DMS 273 treated with DMSO at 0.1 percent for 48 hours (cell line): ENCODE measurements at regions not wholly inside any gene's neighbourhood (a gene's known extent, or its start where the extent isn't known, plus 50 kb on each side); places are given as distances from the start of the nearest gene placed in this dataset.
"Not testable (repeated sequence)": the region's sequence is repeated elsewhere in the genome, so short reads cannot be mapped to it uniquely, and the experiment has no call there.

ENCODE experiments used
- DNase-seq: peaks from one replicate; lab custom pipeline; 2025; lab: John Stamatoyannopoulos, UW

DNA sequence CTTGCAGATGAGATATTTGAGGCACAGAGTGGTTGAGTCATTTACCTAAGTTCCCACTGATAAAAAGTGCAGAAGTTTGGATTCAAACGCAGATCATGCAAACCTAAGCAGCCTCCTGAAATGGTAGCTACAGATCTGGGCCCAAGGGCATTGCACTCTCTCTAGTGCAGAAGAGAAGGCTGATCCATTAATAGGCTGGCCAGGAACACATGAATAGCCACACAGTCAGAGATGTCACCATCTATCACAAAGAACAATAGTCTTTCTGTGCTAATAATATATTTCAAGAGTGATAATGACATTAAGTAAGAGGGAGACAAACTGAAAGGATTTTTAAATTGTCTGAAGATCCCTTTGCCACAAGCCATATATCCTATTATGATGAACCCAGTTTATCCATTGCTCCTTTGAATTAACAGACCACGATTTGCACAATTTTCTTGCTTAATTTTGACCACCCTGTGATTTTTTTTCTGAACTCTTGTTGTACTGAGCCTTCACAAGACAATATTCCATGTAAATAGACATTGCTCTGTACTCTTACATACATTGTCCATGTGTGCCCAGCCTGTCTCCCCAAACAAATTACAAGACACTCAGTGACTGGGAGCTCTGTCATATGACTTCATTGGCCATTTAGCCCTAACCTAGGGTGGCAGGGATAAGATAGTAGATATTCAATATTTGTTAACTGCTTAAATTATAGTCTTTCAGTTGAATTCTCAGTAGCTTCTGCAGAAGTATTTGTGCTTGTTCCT is 112.4 kb upstream of the RBPJ start:
- DNase-seq: no peak

DNA sequence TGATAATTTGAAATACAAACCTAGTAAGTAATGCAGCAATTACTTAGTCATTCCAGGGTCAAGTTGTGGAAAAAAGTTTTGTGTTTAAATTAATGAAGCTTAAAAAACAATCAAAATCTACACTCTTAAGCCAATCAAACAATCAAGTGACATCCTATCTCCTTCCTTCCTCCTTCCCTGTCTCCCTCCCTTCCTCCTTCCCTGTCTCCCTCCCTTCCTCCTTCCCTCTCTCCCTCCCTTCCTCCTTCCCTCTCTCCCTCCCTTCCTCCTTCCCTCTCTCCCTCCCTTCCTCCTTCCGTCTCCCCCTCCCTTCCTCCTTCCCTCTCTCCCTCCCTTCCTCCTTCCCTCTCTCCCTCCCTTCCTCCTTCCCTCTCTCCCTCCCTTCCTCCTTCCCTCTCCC is 111.4 kb upstream of the RBPJ start:
- DNase-seq: not testable (repeated sequence)

DNA sequence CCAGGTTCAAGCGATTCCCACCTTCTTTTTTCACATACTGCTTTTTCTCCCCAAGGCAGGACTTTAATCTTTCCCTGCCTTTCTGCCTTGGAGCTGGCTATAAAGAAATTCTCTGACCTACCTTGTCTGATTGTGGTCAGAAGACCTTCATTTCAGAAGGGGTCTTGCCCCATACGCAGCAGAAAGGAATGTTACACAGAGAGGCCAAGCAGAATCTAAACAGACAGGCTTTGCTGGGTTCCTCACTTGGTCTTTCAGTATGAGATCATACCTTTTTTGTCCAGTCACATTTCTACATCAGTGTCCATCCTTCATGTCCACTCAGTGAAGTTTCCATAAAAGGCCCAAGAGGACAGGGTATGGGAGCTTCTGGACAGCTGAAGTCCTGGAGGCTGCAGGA is 108.3 kb upstream of the RBPJ start:
- DNase-seq: no peak

DNA sequence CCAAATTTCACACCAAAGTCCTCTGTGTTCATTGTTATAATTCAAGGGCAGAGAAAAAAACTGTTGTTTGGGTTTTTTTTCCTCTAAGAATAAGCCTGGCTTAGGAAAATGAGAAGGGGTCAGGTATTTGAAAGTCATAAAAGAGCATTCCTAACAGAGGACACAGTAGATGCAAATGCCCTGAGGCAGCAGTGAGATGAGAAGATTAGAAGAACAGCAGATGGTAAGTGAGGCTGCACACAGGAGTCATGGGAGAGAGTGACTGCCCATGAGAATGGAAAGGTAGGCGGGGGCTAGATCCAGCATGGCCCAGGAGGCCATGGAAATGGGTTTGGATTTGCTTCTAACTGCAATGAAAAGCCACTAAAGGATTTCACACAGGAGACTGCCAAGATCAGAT is 107.5 kb upstream of the RBPJ start:
- no peak for DNase-seq

DNA sequence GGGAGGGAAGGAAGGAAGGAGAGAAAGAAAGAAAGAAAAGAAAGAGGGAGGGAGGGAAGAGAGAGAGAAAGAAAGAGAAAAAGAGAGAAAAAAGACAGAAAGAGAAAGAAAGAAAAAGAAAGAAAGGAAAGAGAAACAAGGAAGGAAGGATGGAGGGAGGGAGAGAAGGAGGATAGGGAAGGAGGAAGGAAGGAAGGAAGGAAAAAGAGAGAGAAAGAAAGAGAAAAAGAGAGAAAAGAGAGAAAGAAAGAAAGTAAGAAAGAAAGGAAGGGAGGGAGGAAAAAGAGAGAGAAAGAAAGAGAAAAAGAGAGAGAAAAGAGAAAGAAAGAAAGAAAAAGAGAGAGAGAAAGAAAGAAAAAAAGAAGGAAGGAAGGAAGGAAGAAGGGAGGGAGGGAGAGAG is 105.8 kb upstream of the RBPJ start:
- DNase-seq: no peak

DNA sequence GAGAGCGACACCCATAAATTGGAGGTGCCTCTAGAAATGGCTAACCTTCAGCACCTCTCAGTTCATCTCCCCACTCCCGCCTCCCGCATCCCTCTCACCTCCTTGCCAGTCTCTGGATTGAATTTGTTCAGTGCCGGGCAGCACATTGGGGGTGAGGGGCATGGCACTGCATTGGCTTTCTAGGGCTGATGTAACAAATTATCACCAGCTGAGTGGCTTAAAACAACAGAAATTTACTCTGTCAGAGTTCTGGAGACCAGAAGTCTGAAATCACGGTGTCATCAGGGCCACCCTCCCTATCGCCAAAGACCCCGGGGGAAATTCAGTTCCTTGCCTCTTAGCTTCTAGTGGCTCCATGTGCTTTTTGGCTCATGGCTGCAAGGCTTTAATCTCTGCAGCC is 105.1 kb upstream of the RBPJ start:
- no peak for DNase-seq

DNA sequence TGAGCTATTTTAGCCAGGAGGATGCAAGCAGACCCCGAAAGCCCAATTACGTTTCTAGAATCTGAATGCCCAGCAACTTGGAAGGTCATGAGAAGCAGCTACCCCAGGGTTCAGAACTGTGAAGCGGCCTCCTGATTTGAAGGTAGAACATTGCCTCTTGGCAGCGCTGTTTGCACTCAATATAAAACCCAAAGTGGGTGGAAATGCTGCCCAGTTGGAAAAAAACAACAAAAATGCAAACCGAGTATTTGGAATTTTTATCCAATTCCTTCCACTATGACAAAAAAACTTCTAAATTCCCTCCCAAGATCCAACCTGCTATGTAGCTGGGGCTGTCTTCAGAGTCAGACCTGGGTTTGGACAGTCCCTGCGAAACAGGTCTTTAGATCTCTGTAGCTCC is 103.3 kb upstream of the RBPJ start:
- no peak for DNase-seq

DNA sequence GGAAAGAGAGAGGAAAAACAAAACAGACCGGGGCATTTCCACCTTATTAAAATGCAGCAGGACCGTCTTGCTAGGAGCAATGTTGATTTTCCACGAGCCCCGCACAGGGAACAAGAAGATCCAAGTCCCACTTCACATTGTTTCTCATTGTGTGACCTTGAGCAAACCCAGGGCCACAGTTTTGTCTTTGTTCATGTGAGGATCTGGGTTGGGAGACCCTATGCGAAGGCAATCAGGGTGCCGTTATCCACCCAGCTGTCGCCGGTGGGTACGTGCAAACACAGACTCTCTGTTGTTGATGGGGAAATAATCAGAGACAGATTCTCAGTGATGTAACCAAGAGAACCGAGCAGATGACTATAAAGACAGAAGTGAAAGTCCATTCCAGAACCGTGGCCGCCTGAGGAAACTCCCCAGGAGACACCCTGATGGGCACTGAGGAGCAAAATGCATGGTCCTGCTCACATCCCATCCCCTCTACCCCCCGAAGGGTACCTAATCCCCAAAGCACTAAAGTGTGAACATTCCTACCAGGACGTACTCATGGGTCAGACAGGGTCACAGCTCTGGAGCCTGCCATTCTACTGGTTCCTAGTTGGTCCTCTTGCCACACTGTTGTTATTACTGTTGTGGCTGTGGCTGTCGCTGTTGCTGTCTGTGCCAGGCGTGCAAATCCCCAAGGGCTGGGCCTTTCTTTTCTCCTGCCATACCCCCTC is 102.7 kb upstream of the RBPJ start:
- no peak for DNase-seq

DNA sequence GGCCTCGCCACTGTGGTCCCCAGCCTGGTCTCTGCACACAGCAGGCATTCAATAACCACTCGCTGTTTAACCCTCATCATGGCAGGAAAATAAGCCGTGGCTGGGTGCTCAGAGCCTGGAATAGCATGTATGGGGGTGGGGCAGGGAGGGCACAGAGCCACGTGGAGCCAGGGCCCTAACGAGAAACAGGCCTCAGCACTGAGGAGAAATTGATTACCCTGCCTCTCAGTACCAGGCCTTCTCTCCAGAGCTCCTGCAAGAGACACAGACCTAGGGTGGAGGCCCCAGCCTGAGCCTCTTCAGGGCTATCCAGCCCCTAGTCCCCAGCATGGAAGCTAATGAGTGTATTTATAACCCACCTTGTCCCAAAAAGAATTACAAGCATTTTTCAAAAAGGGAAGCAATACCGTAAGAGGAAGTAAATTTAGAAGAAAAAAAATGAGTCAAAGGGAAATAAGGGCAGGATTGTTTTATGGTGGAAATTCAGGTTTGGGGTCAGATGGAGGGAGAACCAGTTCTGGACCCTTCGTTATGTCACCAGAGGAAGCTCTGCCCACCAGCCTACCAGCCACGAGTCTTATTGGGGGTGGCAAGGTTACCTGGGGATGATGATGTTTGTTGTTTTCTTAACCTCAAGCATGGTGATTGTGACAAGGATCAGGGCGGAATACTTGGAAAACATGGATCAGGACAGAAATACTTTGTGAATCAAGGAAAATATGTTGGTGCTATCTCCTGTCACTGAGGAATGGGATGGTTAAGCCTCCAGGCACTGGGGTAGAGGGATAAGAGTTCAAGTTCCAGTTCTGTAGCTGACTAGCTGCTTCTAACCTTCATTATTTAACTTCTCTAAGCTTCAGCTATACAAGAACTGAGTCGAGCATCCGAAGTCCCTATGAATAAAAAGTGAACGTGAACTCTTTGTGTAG is 101.9 kb upstream of the RBPJ start:
- DNase-seq: no peak

DNA sequence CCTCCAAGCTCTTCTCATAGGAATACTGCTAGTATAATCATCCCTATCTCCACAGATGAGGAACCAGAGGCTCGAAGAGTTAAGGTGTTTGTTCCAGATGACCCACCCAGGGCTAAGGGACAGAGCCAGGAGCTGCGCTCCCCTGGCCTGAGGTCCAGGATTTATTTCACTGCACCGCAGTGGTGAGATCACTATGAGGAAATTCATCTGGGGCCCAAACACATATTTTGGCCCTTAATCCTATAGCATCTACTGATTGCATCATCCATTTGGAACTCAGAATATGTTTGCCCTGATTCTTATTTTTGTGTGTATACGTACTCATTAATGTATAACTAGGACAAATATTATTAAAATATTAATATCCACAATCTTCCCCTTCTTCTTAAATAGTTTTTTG is 100.1 kb upstream of the RBPJ start:
- DNase-seq: no peak

DNA sequence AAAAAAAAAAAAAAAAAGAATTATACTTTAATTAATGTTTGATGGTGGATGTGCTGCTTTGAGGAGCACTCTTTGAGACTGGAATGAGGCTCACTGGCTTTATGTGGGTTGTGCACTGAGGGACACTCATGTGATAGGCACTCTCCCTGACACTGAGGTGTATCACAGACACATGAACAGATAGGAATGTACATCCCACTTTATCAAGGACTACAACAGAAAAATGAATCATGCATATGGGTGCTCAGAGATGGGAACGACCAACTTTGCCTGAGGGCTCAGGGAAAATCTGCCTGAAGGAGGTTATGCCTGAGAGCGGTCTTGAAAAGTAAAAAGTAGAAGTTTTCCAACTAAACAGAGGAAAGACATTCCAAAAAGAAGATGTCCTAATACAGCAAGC is 97.7 kb upstream of the RBPJ start:
- no peak for DNase-seq

DNA sequence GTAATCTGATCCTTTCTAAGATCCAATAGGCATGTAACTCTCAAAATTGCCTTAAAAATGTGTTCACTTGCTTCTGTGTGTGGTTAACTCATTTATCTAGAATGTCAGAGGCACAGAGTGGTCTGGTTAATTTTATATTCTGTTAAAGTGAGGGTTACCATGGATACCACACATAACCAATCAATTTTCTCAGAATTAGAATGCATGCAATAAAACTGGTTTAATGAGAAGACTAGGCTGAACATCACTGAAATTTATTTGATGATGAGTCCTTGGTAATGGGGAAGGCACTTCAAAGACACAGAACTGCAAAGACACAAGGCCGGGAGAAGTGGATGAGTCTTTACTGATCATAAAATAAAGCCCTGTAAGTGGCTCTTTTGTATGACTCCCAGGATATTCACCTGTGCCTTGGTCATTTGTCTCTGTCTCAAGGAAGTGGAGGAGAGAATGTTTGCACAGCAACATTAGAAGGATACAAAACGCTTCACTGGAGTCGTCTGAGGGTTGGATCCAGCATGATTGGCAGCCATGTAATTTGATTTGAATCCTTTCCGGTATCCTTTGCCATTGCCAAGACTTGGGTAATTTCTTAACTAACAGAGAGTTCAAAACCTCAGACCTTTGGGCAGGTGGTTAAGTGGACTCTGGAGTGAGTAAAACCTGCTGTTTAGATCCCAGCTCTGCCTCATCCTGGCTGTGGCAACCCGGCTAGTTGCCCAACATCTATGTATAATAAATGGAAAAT is 94.0 kb upstream of the RBPJ start:
- no peak for DNase-seq

DNA sequence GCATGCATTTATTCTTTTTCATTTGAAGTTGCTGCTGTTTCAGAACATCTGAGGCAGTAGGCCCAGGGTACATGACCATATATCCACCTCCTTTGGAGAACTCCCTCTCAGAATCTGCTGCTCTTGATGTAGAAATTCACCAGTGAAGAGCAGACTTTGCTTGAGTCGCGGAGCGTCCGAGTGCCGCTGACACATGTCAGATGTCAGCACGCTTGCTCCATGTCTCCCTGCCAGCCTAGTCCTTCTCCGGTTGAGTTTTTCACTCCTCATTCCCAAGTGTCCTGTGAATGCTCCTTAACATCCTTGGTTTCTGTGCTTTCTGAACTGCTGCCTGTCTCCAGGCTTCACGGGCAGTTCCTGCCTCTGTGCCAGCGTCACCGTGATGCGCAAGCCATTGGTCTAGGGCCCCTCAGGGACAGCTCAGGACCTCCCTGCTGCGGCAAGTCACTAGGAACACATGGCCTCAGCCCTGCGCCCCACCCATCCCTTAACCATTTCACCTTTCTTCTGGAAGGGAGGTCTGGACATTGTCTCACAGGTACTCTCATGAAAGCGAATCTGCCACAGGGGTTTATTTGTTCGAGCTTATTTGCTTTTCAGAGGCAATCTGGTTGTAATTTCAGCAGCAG is 93.1 kb upstream of the RBPJ start:
- no peak for DNase-seq

DNA sequence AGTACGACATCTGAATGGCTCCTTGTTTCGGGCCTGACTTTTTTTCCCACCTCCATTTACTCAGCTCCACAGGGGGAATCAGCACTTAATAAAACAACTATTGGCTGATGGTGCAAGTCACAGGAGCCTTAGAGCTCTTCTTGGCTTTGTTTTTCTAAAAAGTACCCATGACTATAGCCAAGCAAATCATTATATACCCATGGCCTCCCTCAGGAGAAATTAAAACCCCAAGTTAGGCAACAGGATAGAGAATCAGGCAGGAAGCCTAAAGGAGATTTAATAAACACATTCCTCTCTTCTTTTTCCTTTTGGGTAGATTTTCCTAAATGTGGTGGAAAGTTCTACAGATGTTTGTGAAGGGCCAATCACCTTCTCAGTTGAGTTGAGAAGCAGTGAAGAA is 91.9 kb upstream of the RBPJ start:
- DNase-seq: no peak

DNA sequence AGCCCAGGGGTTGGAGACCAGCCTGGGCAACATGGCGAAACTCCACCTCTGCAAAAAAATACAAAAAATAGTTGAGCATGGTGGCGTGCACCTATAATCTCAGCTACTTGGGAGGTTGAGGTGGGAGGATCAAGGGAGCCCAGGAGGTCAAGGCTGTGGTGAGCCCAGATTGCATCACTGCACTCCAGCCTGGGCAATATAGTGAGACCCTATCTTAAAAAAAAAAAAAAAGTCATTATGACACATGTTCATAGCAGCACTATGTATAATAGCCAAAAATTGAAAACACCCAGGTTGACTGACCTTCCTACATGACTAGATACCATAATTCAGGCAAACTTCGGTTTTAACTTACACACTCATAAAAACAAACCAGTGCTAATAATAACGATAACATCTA is 90.8 kb upstream of the RBPJ start:
- no peak for DNase-seq

DNA sequence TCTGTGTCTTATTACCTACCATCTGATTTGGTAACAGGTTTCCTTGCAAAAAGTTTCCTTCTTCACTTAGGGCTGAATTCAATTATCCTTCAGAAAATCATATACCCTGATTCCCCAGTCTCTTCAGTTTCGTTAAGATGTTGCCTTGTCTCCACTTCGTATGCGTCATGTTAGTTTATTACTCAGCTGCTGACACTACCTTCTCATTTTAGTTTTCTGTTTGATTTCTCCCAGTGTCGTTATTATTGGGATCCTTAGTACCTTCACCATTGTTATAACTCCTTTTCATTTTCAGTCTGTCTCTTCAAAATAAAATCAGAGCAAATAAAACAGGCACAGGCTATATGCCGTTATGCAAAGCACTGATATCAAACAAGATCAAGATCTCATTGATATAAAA is 87.5 kb upstream of the RBPJ start:
- no peak for DNase-seq

DNA sequence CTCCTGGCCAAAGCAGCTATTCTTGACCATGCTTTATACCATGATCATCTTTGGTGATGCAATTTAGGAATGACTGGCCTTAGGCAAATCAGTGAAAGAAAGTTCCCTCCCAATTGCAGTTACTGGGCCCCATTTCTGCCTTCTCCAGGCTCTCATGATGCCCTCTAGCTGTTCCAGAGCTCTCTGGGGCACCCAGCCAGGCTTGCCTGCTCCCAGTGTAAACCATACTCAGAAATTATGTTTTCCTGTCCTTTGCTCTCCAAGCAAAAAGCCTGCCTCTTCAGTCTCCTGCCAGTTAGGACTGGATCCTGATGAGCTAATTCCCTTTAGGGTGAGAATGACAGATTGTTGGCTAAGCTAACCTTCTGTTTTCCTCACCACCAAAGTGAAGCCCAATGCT is 85.3 kb upstream of the RBPJ start:
- peak; percentile 81 for DNase-seq

DNA sequence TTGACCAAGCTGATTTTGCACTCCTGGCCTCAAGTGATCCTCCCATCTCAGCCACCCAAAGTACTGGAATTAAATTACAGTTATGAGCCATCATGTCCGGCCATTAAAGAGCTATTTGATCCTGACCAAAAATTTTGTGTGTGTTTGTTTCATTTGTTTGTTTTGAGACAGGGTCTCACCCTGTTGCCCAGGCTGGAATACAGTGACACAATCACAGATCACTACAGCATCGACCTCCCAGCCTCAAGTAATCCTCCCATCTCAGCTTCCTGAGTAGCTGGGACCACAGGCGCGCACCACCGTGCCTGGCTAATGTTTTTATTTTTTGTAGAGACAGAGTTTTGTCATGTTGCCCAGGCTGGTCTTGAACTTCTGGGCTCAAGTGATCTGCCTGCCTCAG is 82.9 kb upstream of the RBPJ start:
- no peak for DNase-seq

DNA sequence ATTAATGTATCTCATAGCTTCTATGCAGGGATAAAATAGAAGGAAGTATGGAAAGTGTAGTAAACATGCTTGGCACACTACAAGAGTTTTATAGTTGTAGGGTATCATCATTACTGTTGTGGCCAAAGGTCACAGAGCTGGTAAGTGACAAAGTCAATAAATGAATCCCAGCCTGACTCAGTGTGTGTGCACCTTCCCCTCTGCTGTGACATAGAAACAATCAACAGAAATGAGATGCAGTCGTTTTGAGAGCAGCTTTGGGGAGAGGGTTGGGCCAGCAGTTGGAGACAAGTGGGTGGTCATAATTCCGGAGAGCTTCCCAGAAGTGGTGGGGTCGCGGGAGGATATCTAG is 82.4 kb upstream of the RBPJ start:
- no peak for DNase-seq

DNA sequence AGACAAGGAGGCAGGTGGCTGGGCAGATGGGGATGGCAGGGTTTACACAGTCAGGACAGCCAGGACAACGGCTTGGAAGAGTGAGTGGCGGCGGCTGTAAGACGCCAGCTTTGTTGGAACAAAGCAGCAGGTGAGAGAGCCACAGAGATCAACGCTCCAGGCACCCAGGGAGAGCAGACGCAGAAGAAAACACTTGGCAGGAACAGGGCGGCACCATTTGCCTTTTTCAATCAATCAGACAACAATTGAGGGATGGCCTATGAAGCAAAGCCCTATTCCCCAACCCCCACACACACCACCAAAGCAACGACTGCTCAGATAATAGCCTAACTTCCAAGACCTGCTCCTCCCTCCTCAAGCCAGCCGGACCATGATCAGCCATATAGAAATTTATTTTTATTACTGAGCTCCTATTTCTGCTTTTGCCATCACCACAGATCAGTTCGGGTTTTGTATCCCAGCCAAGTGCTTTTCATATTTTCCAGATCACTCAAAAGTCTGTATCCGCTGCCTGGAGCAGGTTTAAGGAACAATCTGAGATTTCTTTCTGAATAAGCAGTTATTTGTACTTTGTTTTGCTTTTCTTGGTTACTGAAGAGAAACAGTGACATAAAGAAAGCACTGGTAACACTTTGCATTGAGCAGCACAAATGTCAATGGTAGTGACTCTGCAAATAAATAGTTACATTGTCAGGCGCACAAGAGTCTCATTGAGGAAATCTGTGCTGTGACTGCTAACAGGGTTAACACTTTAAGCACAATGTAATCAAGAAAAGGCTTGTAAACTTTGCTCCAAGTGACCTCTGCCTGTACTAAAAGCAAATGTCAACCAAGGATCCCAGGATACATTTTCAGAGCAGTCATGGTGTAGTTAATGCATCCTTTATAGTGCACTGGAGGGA is 81.8 kb upstream of the RBPJ start:
- DNase-seq: peak; percentile 68

DNA sequence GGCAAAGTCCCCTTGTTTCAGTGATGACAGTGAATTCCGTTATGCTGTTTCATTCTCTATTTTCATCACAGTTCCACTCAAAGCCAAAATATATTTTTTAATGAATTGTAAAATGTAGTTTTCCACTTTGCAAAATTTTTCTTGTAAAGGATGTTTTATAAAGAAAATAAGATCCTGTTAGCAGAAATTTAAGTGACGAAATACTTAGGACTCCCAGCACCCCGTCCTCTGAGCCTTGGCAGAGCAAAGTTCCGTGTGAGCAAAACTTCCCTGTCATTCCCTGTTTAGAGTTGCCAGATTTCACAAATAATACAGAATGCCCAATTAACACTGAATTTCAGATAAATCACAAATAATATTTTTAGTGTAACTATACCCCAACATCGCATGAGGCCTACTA is 81.0 kb upstream of the RBPJ start:
- DNase-seq: no peak
